ENCODE measurements at regions not wholly inside any gene's neighbourhood (a gene's known extent, or its start where the extent isn't known, plus 50 kb on each side); places are given as distances from the start of the nearest gene placed in this dataset.

DNA sequence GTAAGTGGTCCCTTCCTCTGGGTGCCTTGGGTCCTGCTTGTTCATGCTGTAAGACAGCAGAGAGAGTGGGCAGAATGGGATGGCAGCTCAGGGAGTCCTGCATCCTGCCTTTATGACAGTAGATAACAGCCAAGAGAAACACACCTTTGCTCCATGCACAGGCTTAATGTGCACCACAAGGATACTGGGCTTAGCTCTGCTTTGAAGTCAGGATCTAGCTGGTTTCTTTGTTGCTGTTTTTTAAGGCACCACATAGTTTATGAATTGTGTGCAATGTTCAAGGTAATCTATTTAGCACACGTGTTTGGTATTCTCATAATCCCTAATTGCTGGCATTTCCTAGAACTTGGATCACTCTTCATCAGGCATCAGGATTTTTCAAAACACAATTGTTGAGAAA is 239.5 kb upstream of the DCN start:
- Histone ChIP-seq H3K27me3 (ENCODE audit: insufficient read depth, low read length) (no peaks in the 10 kb centered on the region), H3K9me2 (ENCODE audit: low read depth, low read length) (no peaks in the 10 kb centered on the region), H4K20me1 (ENCODE audit: insufficient read depth, low read length) (no peaks in the 10 kb centered on the region), H2AFZ (ENCODE audit: low read length) (no peak overlapping the region), H3K4me1 (ENCODE audit: insufficient read depth, low read length, severe bottlenecking) (no peaks in the 10 kb centered on the region), H3K79me2 (ENCODE audit: insufficient read depth, low read length) (no peaks in the 10 kb centered on the region), H3K9me3 (ENCODE audit: low read length) (no peaks in the 10 kb centered on the region), H3K4me3 (ENCODE audit: low read depth, low read length, poor library complexity, severe bottlenecking) (no peak overlapping the region), H3F3A (ENCODE audit: insufficient read depth, low read length) (no peaks in the 10 kb centered on the region), H3K4me2 (ENCODE audit: low read length) (no peak overlapping the region), H3K36me3 (ENCODE audit: insufficient read depth, low read length) (no peaks in the 10 kb centered on the region), H3K9ac (ENCODE audit: low read length) (no peak overlapping the region), H3K27ac (ENCODE audit: low read depth, low read length, poor library complexity, severe bottlenecking) (no peak overlapping the region)
- no peak for TF ChIP-seq CTCF (IDR thresholded peaks at IDR 0.05; ENCODE audit: low read length)

- H3K4me1 ChIP-seq (ENCODE audit: insufficient read depth, low read length, severe bottlenecking), result no peaks in the 10 kb centered on the region
- H3K4me2 ChIP-seq (ENCODE audit: low read length), result no peak overlapping the region
- no peaks in the 10 kb centered on the region for H3K79me2 ChIP-seq (ENCODE audit: insufficient read depth, low read length)
- no peaks in the 10 kb centered on the region for H3F3A ChIP-seq (ENCODE audit: insufficient read depth, low read length)
- no peak overlapping the region for H2AFZ ChIP-seq (ENCODE audit: low read length)
- H3K4me3 ChIP-seq (ENCODE audit: low read depth, low read length, poor library complexity, severe bottlenecking), result no peak overlapping the region
- H3K9ac ChIP-seq (ENCODE audit: low read length), result no peak overlapping the region
- no peak for TF ChIP-seq EZH2 (IDR thresholded peaks at IDR 0.05; ENCODE audit: borderline replicate concordance, low read length)
- no peak for TF ChIP-seq CTCF (IDR thresholded peaks at IDR 0.05; ENCODE audit: low read length)
- H3K36me3 ChIP-seq (ENCODE audit: insufficient read depth, low read length), result no peaks in the 10 kb centered on the region
- no peak overlapping the region for H3K27ac ChIP-seq (ENCODE audit: low read depth, low read length, poor library complexity, severe bottlenecking)
- H3K9me3 ChIP-seq (ENCODE audit: low read length), result no peaks in the 10 kb centered on the region
- H3K9me2 ChIP-seq (ENCODE audit: low read depth, low read length), result no peaks in the 10 kb centered on the region
- no peaks in the 10 kb centered on the region for H3K27me3 ChIP-seq (ENCODE audit: insufficient read depth, low read length)
- H4K20me1 ChIP-seq (ENCODE audit: insufficient read depth, low read length), result no peaks in the 10 kb centered on the region
Measured at GRCh38 chr12:91419809-91420208, 237.2 kb upstream of the DCN start.

GRCh38 chr12:91418221-91419090 is 235.8 kb upstream of the DCN start:
- H3K4me3 ChIP-seq (ENCODE audit: low read depth, low read length, poor library complexity, severe bottlenecking), result no peak overlapping the region
- H3K36me3 ChIP-seq (ENCODE audit: insufficient read depth, low read length), result no peaks in the 10 kb centered on the region
- no peaks in the 10 kb centered on the region for H4K20me1 ChIP-seq (ENCODE audit: insufficient read depth, low read length)
- H3K9ac ChIP-seq (ENCODE audit: low read length), result no peak overlapping the region
- H3K4me2 ChIP-seq (ENCODE audit: low read length), result no peak overlapping the region
- H3F3A ChIP-seq (ENCODE audit: insufficient read depth, low read length), result no peaks in the 10 kb centered on the region
- no peak overlapping the region for H2AFZ ChIP-seq (ENCODE audit: low read length)
- H3K9me2 ChIP-seq (ENCODE audit: low read depth, low read length), result no peaks in the 10 kb centered on the region
- no peaks in the 10 kb centered on the region for H3K27me3 ChIP-seq (ENCODE audit: insufficient read depth, low read length)
- H3K9me3 ChIP-seq (ENCODE audit: low read length), result no peaks in the 10 kb centered on the region
- TF ChIP-seq CTCF (IDR thresholded peaks at IDR 0.05; ENCODE audit: low read length) (no peak), EZH2 (IDR thresholded peaks at IDR 0.05; ENCODE audit: borderline replicate concordance, low read length) (no peak)
- H3K79me2 ChIP-seq (ENCODE audit: insufficient read depth, low read length), result no peaks in the 10 kb centered on the region
- H3K27ac ChIP-seq (ENCODE audit: low read depth, low read length, poor library complexity, severe bottlenecking), result no peak overlapping the region
- no peaks in the 10 kb centered on the region for H3K4me1 ChIP-seq (ENCODE audit: insufficient read depth, low read length, severe bottlenecking)
